Lung microvascular endothelial cell (primary cell): ENCODE measurements at regions not wholly inside any gene's neighbourhood (a gene's known extent, or its start where the extent isn't known, plus 50 kb on each side); places are given as distances from the start of the nearest gene placed in this dataset.

Source experiments
- DNase-seq, 2 donors: peaks; one replicate each; pipeline versions ENCODE4 v3.0.0 to v3.0.0-alpha.2; 2010; ENCODE audit warnings: low read depth in 2 of 2

DNA sequence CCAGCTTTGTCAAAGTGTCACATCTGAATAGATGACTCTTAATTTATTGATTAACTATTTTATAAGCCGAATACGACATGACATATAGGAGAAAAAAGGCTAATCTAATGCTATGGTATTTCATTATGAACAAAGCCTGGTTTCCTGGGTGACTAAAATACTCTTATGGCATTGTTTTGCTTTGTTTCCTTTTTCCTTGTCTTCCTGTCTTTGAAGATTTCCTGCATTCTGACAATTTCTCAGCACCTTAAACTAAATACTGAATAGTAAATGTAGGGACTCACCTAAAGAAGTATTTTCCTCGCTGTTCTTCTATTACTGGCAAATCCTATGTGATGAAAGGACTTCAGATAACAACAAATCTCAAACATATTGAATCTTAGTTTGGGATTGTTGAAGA lies 1284.5 kb downstream of the EFNA5 start:
- DNase-seq: no peak

DNA sequence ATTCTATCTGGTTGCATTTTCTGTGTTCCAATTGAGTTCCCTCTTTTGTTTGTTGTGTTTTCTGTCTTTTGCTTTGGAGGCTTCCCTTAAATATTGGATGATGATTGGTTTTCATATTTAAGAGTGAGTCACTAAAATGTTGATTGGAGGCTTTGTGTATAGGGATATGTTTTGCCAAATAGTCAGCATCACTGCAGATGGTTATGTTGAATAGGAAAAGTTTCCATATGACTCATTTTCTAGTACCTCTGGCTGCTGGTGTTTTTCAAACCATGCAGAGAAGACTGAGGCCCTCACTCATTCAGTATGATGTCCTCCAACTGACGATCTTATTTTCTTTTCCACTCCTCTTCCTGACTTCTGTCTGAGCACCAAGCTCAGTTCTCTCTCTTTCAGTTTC lies 1290.0 kb downstream of the EFNA5 start:
- DNase-seq: no peak

DNA sequence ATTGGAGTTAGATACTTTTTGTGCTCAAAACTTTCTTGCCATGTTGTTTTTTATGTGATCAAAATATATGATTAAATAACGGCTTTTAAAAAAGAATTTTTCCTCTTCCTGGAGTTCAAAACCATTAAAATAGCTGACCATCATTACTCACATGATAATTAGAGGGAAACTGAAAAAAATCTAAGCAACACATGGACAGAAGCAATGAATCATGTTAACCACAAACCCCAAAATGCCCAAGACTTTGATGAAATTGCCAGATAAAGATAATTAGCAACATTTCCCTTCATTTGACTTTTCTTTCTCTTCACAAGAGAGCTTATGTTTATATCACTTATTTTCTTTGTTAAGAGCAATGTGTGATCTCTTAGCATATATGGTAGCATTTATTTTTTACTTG lies 1294.2 kb downstream of the EFNA5 start:
- DNase-seq: no peak

DNA sequence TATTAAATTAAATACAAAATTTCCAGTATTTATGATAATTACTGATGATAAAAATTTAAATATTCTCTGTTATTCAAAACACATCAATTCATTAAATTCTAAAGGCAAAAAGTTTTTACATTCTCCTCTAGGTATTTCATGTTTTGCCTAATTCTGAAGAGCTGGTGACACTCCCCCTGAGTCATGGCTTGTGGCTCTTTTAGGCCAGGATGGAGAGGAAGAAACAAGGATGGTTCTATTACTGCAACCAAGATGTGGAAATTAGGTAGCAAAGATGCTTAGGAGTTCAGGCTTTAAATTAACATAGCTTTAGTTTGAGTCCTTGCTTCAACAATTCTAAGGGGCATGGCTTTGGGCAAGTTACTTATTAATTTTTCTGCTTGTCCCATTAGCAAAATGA lies 1295.8 kb downstream of the EFNA5 start:
- no peak for DNase-seq

DNA sequence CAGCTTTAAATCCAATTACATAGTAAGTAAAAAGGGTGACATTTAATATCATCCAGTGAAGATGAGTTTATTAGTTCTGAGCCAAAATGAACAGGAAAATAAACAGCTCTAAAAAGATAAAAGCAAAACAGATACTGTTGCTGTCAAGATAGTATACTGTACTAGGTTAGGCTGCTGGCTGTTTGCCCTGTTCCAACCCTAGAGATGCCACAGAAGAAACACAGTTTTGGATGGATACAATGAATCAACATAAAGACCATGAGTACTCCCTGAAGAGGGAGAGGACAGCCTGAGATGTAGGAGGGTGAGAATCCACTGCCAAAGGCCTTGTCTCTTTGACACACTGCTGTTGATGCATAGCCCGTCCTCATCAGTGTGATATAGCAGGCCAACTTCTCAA lies 1302.7 kb downstream of the EFNA5 start:
- no peak for DNase-seq

DNA sequence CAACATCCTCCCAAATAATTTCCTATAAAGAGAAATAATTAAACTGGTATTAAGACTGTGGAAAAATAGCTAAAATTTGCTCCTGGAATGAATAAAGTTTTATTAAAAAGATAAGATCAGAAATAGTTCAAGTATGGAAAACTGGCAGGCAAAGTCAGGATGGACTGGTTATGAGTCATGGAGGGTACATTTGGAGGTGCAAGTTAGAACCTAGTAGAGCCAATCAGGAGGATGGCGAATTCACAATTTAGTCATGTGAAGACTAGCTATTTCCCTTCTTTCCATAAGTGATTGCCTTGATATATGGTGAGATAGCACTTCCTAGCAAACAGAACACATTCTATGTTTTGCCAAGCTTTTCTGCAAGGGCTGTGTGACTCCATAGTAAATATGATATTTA lies 1303.5 kb downstream of the EFNA5 start:
- DNase-seq: no peak

DNA sequence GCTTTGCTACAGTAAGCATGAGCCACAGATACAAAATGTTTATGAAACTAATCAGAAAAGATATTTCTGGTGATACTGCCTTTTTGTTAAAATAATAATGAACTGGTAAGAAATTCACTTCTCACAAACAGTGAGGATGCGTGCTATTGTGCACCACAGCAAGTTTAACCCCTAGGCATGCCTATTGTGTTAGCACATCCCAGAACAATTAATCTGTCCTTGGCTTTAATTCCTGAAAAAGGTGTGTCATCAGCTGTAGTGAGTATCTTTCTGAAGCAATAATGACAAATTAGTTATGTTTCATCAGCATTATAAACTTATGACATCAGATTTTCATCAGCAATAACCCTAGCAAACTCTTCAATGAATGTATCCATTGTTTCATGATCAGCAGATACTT lies 1307.2 kb downstream of the EFNA5 start:
- no peak for DNase-seq

DNA sequence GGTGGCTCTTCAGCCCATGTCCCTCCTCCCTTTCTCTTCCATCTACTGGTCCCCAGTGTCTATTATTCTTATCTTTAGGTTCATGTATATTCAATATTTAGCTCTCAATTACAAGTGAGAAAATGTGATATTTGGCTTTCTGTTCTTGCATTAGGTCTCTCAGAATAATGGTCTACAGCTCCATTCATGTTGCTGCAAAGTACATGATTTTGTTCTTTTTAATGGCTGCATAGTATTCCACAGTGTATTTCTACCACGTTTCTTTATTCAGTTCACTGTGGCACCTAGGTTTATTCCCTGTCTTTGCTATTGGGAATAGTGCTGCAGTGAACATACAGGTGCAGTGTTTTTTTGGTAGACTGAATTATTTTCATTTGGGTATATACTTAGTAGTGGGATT lies 1308.8 kb downstream of the EFNA5 start:
- no peak for DNase-seq

DNA sequence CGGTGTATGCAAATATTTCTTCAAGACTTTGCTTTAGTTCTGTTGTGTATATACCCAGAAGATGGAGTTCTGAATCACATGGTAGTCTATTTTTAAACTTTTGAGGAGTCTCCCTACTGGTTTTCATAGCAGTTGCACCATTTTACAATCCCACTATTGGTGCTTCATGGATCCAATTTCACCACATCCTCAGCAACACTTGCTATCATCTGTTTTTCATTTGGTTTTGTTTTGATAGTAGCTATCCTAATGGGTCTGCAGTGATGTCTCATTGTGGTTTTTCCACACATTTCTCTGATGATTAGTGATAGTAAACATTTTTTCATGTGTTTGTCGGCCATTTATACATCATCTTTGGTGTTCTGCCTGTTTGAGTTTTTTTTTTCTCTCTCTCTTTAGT lies 1339.3 kb downstream of the EFNA5 start:
- DNase-seq: no peak

DNA sequence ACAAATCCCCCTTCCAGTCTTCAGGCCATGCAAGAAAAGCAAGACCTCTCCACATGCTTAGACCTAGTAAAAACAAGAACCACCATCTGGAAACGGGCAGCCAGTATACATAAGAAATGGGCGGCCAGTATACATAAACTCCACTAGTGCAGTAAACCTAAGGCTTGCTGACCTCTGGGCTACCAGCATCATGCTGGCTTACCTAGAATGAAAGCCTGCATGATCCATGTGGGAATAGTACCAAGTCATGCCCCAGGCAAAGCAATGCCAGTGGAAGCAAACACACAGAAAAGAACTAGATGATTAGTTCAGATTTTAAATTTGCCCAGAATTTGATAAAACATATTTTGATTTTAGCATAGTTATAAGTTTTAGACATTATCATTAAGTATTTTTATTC lies 1346.4 kb downstream of the EFNA5 start:
- no peak for DNase-seq

DNA sequence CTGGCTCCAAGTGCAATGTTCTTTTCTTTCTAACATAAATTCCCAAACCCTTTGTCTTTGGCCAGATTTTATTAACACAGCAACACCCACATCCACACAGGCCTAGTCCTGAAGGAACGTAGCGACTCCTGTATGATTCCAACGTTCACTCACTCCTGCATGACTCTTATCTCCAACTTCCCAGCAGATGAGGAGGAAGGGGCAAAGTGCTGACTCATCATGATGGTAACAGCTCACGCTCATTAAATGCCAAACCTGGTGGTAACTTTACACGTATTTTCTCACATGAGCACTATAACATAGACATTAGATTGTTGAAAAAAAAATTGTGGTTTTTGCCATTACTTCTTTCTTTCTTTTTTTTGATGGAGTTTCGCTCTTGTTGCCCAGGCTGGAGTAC lies 1349.5 kb downstream of the EFNA5 start:
- no peak for DNase-seq

DNA sequence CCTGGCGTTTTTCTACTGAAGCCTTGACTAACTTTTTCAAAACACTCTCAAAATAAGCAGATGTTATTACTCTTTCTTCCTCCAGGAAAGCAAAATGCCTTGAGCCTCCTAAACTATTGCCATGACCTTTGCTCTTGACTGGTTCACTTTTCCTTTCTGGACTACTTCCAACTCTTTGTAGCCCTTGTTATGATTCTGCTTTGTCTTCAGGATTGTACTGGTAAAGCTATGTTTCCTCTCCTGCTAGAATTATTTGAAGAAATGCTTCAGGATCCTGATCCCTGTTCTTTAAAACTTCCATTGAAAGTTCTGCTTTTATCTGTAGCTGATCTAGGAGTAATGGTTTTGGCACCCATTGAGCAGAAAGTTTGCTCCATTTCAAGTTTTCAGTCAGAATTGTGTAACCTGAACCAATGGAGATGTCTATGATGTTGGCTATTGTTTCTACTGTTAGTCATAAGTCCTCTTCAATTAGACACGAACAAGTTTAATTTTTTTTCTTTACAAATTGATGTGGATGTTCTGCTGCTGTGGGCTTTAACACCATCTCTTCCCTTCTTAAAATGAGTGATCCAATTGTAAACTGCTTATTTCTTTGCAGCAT lies 1356.4 kb downstream of the EFNA5 start:
- peak in 1 of 2 donors; percentile 1 for DNase-seq

DNA sequence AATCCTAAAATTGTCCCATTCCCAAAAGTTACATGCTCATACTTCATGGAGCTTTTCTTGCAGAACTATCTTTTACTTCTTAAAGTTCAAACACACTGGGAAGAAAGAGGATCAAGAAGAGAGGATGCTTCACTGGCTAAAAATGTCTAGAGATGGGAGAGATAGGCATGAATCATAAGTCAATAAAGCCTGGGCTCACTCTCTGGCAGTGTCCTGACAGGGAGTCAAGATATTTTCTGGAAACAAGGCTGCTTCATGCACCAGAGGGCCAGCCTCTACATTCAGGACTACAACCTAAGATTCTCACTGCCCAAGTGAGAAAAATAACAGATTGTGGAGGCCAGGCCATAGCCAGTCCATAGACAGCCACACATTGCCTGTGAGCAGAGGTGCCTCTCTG lies 1358.4 kb downstream of the EFNA5 start:
- DNase-seq: no peak

DNA sequence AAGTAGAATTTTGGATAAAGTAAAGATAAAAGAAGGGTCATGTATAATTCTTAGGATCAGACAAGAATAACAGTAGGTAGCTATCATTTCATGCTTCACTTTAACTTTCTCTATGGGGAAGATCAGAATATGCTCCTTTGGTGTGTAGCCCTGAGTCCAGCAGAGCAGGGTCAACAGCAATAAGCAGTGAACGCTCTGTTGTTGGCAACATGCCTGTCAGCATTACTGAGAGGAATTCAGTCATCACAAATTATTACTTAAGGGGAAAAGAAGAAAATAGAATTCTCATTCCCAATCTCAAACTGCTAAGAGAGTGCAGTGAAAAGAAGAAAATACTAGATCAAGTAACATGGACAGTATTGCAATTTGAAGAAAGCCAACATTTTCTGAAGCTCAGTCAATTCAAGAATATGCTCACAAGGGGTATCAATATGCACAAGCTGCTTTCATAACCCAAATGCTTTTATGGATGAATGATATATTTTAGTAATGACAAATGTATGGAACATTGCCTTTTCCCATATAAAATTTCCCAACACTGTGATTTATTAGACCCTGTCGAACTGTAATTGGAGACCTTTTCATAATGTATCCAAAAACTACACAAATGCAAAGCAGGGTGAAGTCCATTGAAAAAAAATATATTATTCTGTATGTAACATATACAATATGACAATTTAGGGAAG lies 1359.4 kb downstream of the EFNA5 start:
- DNase-seq: no peak

DNA sequence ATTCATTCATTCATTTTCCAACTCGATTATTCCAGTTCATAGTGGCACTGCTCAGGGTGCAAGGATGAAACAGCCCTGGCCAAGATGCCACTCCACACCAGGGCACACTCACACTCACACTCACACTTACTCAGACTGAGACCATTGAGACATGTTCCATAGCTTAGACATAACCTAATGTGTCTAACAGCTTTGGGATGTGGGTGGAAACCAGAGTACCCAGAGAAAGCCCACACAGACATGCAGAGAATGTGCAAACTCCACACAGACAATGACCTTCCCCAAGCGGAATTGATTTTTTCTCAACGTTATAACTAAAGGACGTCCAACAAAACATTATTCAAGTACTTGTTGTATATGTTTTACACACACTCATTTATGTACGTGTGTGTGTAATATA lies 1363.5 kb downstream of the EFNA5 start:
- no peak for DNase-seq

DNA sequence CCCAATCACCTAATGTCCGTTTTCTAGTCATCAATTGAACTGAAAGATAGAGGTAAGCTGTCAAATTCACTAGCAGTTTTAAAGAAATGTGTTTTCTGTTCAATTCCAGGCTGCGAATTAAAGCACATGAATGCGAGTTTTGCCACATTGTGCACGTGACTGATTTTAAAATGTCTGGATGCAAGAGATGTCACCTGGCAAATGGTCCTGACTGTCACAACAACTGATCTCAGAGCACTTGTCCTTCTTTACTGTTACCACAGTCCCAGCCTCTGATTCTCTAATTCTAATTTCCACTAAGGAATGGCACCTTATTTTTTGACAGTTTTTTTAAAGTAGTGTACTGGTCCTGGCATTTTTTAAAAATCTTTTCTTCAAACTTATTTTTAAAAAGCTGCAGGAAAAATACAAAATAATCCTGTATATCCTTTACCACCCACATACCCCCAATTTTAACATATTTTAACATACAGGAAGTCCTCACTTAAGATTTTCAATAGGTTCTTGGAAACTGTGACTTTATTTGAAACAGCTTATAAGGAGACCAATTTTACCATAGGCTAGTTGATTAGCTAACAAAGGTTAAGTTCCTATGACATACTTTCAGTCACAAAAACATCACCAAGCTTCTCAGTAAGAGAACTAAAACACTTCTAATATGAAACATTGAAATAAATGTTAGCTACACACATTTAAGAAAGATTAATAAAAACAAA lies 1364.3 kb downstream of the EFNA5 start:
- no peak for DNase-seq

DNA sequence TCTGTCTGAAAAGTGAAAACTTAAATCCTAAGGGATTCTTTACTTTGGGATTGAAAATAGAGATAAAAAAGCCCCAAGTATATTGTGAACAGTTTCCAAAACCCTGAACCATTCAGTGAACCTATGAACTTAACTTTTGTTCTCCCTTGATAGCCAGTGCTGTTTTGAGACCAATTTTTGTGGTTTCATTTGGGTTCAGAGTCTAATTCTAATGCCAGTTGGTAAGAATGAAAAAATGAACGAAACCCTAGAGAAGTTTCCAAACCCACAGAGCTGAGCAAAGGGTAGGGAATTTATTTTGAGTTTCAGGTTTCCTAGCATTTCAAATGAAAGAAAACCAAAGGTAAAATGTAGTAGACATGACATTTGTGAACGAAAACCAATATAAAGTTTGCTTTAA lies 1366.8 kb downstream of the EFNA5 start:
- DNase-seq: no peak

DNA sequence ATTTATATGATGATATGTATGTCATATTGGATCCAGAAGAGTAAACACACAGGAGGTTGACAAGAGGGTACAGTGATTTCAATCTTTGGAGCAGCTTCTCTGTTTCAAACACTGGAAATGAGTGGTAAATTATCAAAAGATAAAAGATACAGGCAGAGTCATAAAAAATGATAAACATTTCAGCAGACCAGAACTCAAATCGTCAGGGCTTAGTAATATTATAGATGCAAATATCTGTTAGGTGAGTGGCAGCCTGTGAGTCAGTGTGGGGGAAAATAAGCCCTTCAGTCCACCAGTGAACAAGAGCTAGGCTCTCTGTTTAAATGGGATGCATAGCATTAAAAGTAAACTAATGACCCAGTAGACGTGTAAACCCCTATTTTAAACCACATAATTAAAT lies 1378.1 kb downstream of the EFNA5 start:
- no peak for DNase-seq

DNA sequence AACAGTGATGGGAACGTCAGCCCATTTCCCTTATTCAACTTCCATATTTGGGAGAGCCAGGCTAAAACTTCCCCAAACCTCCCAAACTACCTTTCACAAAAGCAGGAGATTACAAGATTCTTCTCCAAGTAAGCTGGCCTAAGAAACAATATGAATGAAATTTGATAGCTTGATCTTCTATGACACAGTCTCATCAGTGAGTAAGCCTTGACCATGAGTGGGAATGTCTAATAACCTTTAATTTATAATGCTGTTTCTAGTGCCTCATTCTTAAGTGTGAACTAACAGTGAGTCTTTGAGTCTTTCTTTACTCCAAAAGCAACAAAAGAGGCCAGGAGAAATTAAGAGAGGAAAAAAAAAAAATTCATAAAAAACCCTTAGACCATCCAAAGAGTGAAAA lies 1379.9 kb downstream of the EFNA5 start:
- no peak for DNase-seq

DNA sequence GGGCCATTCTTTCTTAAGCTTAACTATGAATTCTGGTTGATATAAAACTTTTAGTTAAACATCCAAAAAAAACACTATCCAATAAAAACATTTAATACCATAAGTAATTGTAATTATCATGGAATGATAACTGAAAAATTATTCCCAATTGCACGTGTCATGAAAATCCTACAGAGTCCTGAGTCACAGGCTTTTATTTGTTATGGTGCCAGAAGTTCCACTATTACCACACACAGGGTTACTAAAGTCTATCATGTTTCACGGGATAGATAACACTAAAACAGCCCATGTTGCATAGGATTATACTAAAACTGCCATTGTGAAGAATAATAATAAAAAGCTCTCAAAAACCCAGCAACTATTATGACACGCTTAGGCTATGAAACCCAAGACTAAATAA lies 1381.8 kb downstream of the EFNA5 start:
- DNase-seq: no peak

DNA sequence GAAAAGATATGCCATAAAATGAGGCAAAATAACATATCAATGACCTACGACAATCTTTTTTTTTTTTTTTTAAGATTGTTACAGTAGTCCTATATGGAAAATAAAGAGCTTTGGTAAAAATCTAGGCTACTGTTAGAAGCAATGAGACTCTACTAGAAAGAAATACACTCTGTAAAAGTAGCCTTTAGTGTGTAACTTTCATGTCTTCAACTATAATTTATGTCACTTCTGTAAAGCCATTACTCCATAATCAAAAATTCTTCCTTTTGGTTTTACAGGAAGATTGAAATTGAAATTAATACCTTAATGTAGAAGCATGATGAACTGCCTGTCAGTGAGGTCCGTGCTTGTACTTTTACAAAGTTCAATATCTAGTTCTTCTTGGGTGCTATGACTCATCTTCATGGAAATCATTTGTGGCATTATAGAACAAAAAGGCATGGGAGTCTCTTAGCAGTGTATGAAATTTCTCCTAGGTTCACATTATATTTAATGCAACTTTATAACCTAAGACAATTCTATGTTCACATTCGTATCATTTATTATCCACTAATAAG lies 1393.1 kb downstream of the EFNA5 start:
- DNase-seq: no peak

DNA sequence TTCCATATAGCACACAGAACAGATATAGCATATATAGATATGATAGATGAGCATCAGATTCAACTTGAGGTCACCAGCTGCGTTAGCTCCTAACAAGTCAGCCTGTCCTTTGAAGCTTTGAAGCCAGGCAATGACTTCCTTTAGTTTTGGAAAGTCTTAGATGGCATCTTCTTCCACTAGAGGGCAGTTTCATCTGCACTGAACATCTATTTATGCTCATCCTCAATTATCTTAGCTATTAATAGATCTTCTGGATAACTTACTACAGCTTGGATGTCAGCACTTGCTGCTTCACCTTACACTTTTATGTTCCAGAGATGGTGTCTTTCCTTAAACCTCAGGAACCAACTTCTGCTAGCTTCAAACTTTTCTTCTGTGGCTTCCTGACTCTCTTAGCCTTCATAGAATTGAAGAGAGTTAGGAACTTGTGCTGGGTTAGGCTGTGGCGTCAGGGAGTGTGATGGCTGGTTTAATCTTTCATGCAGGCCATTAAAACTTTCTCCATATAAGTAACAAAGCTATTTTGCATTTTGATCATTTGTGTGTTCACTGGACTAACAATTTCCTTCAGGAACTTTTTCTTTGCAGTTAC lies 1401.4 kb downstream of the EFNA5 start:
- DNase-seq: peak in 1 of 2 donors; percentile 1
